Natural killer cell (primary cell): ENCODE measurements at regions not wholly inside any gene's neighbourhood (a gene's known extent, or its start where the extent isn't known, plus 50 kb on each side); places are given as distances from the start of the nearest gene placed in this dataset.

Source experiments
- ATAC-seq, 3 donors: fragments of 150-1000 bp in 2 of 3; fragments of 200-7000 bp in 1 of 3; cut with Tn5 transposase; 1 replicate in 1 of 3; 2 replicates in 2 of 3; pipeline ENCODE4 v1.10.0; 2021; ENCODE audit warnings: mild to moderate bottlenecking in 2 of 3, moderate library complexity in 2 of 3
- DNase-seq, 2 donors: peaks; one replicate each; pipeline versions ENCODE4 v3.0.0 to v3.0.0-alpha.2; 2013 to 2021; ENCODE audit warnings: mixed read lengths in 1 of 2
- H3K27ac ChIP-seq: one replicate; pipeline ENCODE4 v1.5.1; 2013; ENCODE audit warnings: mild to moderate bottlenecking, low read length
- H3K27me3 ChIP-seq: one replicate; pipeline ENCODE4 v1.6.1; 2013; ENCODE audit warnings: low read length; ENCODE audit not compliant: control insufficient read depth, insufficient read depth
- H3K36me3 ChIP-seq: one replicate; pipeline ENCODE4 v1.6.1; 2013; ENCODE audit warnings: low read length; ENCODE audit not compliant: control insufficient read depth, insufficient read depth
- H3K4me1 ChIP-seq: one replicate; pipeline ENCODE4 v1.6.1; 2013; ENCODE audit warnings: low read length; ENCODE audit not compliant: control insufficient read depth, insufficient read depth
- H3K4me3 ChIP-seq: one replicate; pipeline ENCODE4 v1.5.1; 2013; ENCODE audit warnings: low read length
- H3K9me3 ChIP-seq: one replicate; pipeline ENCODE4 v1.6.1; 2013; ENCODE audit warnings: low read length; ENCODE audit not compliant: control insufficient read depth, insufficient read depth
- H3K27ac Mint-ChIP-seq, 2 donors: one replicate each; pipeline ENCODE4 v1.8.0; 2022; ENCODE audit warnings: mild to moderate bottlenecking in 2 of 2, mixed read lengths in 2 of 2, moderate library complexity in 1 of 2
- H3K27me3 Mint-ChIP-seq, 2 donors: one replicate each; pipeline ENCODE4 v1.8.0; 2022; ENCODE audit warnings: low read depth in 2 of 2, mixed read lengths in 2 of 2
- H3K36me3 Mint-ChIP-seq: one replicate; pipeline ENCODE4 v1.8.0; 2022; ENCODE audit warnings: mixed read lengths
- H3K4me1 Mint-ChIP-seq, 2 donors: one replicate each; pipeline ENCODE4 v1.8.0; 2022; ENCODE audit warnings: mixed read lengths in 2 of 2
- H3K4me3 Mint-ChIP-seq: one replicate; pipeline ENCODE4 v1.8.0; 2022; ENCODE audit warnings: mild to moderate bottlenecking, moderate library complexity, mixed read lengths
- H3K9me3 Mint-ChIP-seq, 2 donors: one replicate each; pipeline ENCODE4 v1.8.0; 2022; ENCODE audit warnings: mixed read lengths in 2 of 2
- CTCF ChIP-seq: fragments of 200-600 bp; IDR thresholded peaks from one replicate; pipeline ENCODE4 v1.8.0; 2022; ENCODE audit warnings: antibody characterized with exemption
- WGBS: methylation state at CpG from one replicate; pipeline ENCODE4 v1.1.7; 2013; ENCODE audit warnings: missing lambda C conversion rate; ENCODE audit not compliant: insufficient coverage; 5-methylcytosine and 5-hydroxymethylcytosine counted together
- intact Hi-C: fragments of 100-400 bp; cut with micrococcal nuclease; formaldehyde crosslinking; loops from one replicate; pipeline ENCODE4 v1.14.2; 2022

DNA sequence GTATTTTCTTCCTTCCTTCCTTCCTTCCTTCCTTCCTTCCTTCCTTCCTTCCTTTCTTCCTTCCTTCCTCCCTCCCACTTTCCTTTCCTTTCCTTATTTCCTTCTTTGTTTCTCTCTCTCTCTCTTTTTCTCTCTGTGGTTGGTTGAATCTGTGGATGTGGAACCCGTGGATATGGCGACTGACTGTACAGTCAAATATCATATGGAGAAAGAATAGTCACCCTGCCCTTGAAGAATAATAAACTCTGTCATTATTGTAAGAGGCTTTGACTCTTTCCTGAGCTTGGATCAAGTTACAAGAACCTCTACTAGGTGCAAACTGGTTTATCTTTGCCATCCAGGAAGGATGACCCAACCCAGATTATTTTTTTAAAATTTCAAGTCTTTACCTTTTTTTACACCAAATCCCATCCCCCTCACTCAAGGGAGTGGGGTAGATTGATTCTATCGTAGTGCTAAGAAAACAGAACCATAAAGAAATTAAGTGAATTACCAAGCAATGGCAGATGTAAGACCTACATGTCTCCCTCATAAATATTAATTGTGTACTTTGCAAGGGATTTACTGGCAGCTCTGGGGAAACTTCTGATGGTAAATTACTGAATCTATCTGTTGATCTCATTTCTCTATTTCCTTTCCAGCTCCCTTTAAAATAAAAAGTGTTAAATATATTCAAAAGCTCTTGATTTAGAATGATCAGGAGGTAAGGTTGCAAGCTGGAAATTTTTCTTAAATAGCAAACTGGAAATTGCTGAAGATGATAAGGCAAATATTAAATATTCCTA, 667.5 kb downstream of the UTRN start:
- no peak overlapping the region for H3K27ac ChIP-seq
- H3K27me3 ChIP-seq = no peaks in the 10 kb centered on the region
- ATAC-seq (no peak), DNase-seq (no peak)
- no peaks in the 10 kb centered on the region for H3K9me3 Mint-ChIP-seq
- no peak overlapping the region for H3K4me3 ChIP-seq
- no peaks in the 10 kb centered on the region for H3K36me3 ChIP-seq
- H3K27me3 Mint-ChIP-seq = peaks cover 10 to 11% of the 10 kb centered on the region in 2 donors
- no peaks in the 10 kb centered on the region for H3K4me1 Mint-ChIP-seq
- H3K4me3 Mint-ChIP-seq = no peak overlapping the region
- no CpG with 5 or more reads among the region's 3 CpGs for WGBS
- TF ChIP-seq CTCF = no peak
- H3K27ac Mint-ChIP-seq = no peak overlapping the region
- H3K36me3 Mint-ChIP-seq = no peaks in the 10 kb centered on the region
- no peaks in the 10 kb centered on the region for H3K9me3 ChIP-seq
- H3K4me1 ChIP-seq = no peaks in the 10 kb centered on the region
- intact Hi-C loops = no loop called here

- H3K9me3 ChIP-seq = no peaks in the 10 kb centered on the region
- no peak overlapping the region for H3K27ac ChIP-seq
- DNase-seq = no peak
- ATAC-seq = no peak
- Mint-ChIP-seq H3K36me3 (no peaks in the 10 kb centered on the region), H3K4me3 (no peak overlapping the region), H3K4me1 (no peaks in the 10 kb centered on the region), H3K9me3 (no peaks in the 10 kb centered on the region), H3K27ac (no peak overlapping the region), H3K27me3 (peaks cover 10 to 11% of the 10 kb centered on the region in 2 donors)
- H3K4me1 ChIP-seq = no peaks in the 10 kb centered on the region
- no peak for TF ChIP-seq CTCF
- no peaks in the 10 kb centered on the region for H3K27me3 ChIP-seq
- H3K4me3 ChIP-seq = no peak overlapping the region
- intact Hi-C loops = no loop called here
- WGBS = 87% methylated on average over 5 of the region's 5 CpGs
- H3K36me3 ChIP-seq = no peaks in the 10 kb centered on the region
Observed at GRCh38 chr6:144953552-144954240, 668.6 kb downstream of the UTRN start.

- Mint-ChIP-seq H3K36me3 (no peaks in the 10 kb centered on the region), H3K9me3 (no peaks in the 10 kb centered on the region), H3K4me3 (no peak overlapping the region), H3K27ac (no peak overlapping the region), H3K27me3 (peaks cover 10 to 11% of the 10 kb centered on the region in 2 donors), H3K4me1 (no peaks in the 10 kb centered on the region)
- intact Hi-C loops = no loop called here
- TF ChIP-seq CTCF = no peak
- DNase-seq (no peak), ATAC-seq (no peak)
- H3K9me3 ChIP-seq = no peaks in the 10 kb centered on the region
- H3K36me3 ChIP-seq = no peaks in the 10 kb centered on the region
- WGBS = 84% methylated on average over 3 of the region's 3 CpGs
- no peaks in the 10 kb centered on the region for H3K4me1 ChIP-seq
- H3K27me3 ChIP-seq = no peaks in the 10 kb centered on the region
- H3K4me3 ChIP-seq = no peak overlapping the region
- H3K27ac ChIP-seq = no peak overlapping the region
Observed at GRCh38 chr6:144954241-144954556, 669.1 kb downstream of the UTRN start.
